ENCODE measurements at regions not wholly inside any gene's neighbourhood (a gene's known extent, or its start where the extent isn't known, plus 50 kb on each side); places are given as distances from the start of the nearest gene placed in this dataset.
"Not testable (repeated sequence)": the region's sequence is repeated elsewhere in the genome, so short reads cannot be mapped to it uniquely, and the experiment has no call there.

GRCh38 chr6:130494729-130495128 is 128.9 kb downstream of the TMEM200A start:
- DNase-seq (ENCODE audit: low read depth in 4 of 4, low spot score in 2 of 4), result no peak

- no peak for DNase-seq (ENCODE audit: low read depth in 4 of 4, low spot score in 2 of 4)
Measured at GRCh38 chr6:130500693-130501092, 134.9 kb downstream of the TMEM200A start.

GRCh38 chr6:130503146-130503545 is 137.3 kb downstream of the TMEM200A start:
- no peak for DNase-seq (ENCODE audit: low read depth in 4 of 4, low spot score in 2 of 4)

GRCh38 chr6:130505808-130506598 is 140.2 kb downstream of the TMEM200A start:
- DNase-seq (ENCODE audit: low read depth in 4 of 4, low spot score in 2 of 4), result no peak

GRCh38 chr6:130507005-130507665 is 141.3 kb downstream of the TMEM200A start:
- DNase-seq (ENCODE audit: low read depth in 4 of 4, low spot score in 2 of 4), result not testable (repeated sequence)

- DNase-seq (ENCODE audit: low read depth in 4 of 4, low spot score in 2 of 4), result no peak
Measured at GRCh38 chr6:130507666-130508028, 141.8 kb downstream of the TMEM200A start.

- no peak for DNase-seq (ENCODE audit: low read depth in 4 of 4, low spot score in 2 of 4)
Measured at GRCh38 chr6:130513770-130514169, 148.0 kb downstream of the TMEM200A start.

GRCh38 chr6:130514712-130515111 is 148.9 kb downstream of the TMEM200A start:
- no peak for DNase-seq (ENCODE audit: low read depth in 4 of 4, low spot score in 2 of 4)

- no peak for DNase-seq (ENCODE audit: low read depth in 4 of 4, low spot score in 2 of 4)
Measured at GRCh38 chr6:130515306-130515705, 149.5 kb downstream of the TMEM200A start.

- no peak for DNase-seq (ENCODE audit: low read depth in 4 of 4, low spot score in 2 of 4)
Measured at GRCh38 chr6:130516604-130517003, 150.8 kb downstream of the TMEM200A start.

GRCh38 chr6:130517444-130517931 is 151.7 kb downstream of the TMEM200A start:
- DNase-seq (ENCODE audit: low read depth in 4 of 4, low spot score in 2 of 4), result no peak

- no peak for DNase-seq (ENCODE audit: low read depth in 4 of 4, low spot score in 2 of 4)
Measured at GRCh38 chr6:130518588-130518987, 152.8 kb downstream of the TMEM200A start.

- DNase-seq (ENCODE audit: low read depth in 4 of 4, low spot score in 2 of 4), result no peak
Measured at GRCh38 chr6:130520221-130520620, 154.4 kb downstream of the TMEM200A start.

- DNase-seq (ENCODE audit: low read depth in 4 of 4, low spot score in 2 of 4), result no peak
Measured at GRCh38 chr6:130520801-130521200, 155.0 kb downstream of the TMEM200A start.

- no peak for DNase-seq (ENCODE audit: low read depth in 4 of 4, low spot score in 2 of 4)
Measured at GRCh38 chr6:130524552-130524951, 158.7 kb downstream of the TMEM200A start.

GRCh38 chr6:130525408-130525807 is 159.6 kb downstream of the TMEM200A start:
- no peak for DNase-seq (ENCODE audit: low read depth in 4 of 4, low spot score in 2 of 4)

GRCh38 chr6:130526466-130526865 is 160.6 kb downstream of the TMEM200A start:
- no peak for DNase-seq (ENCODE audit: low read depth in 4 of 4, low spot score in 2 of 4)

GRCh38 chr6:130527173-130527572 is 161.4 kb downstream of the TMEM200A start:
- no peak for DNase-seq (ENCODE audit: low read depth in 4 of 4, low spot score in 2 of 4)

- DNase-seq (ENCODE audit: low read depth in 4 of 4, low spot score in 2 of 4), result no peak
Measured at GRCh38 chr6:130529569-130530149, 163.8 kb downstream of the TMEM200A start.

GRCh38 chr6:130534627-130535026 is 168.8 kb downstream of the TMEM200A start:
- DNase-seq (ENCODE audit: low read depth in 4 of 4, low spot score in 2 of 4), result no peak

- DNase-seq (ENCODE audit: low read depth in 4 of 4, low spot score in 2 of 4), result no peak
Measured at GRCh38 chr6:130535242-130535641, 169.4 kb downstream of the TMEM200A start.

- no peak for DNase-seq (ENCODE audit: low read depth in 4 of 4, low spot score in 2 of 4)
Measured at GRCh38 chr6:130537447-130537846, 171.6 kb downstream of the TMEM200A start.
